HCT116 (cell line): ENCODE measurements at regions not wholly inside any gene's neighbourhood (a gene's known extent, or its start where the extent isn't known, plus 50 kb on each side); places are given as distances from the start of the nearest gene placed in this dataset.

Experiments used
- ATAC-seq: fragments of 200-7000 bp; cut with Tn5 transposase; 2 replicates; pipeline ENCODE4 v1.9.1; 2020; ENCODE audit warnings: mild to moderate bottlenecking, moderate library complexity
- BruUV-seq: library from RNA; stranded (reverse); fragments of 400-500 nt; replicated peaks from 2 replicates; lab custom pipeline; 2021; lab: Mats Ljungman, UMichigan
- CTCF ChIA-PET: fragments of 300-600 bp; sonication (Branson Sonifier 250); formaldehyde crosslinking; loops from one replicate; lab custom pipeline; 2021; ENCODE audit warnings: antibody characterized with exemption; lab: Charles Lee
- POLR2A ChIA-PET: fragments of 300-600, 350-600 bp; sonication (Branson Sonifier 250); formaldehyde crosslinking; loops from one replicate; lab custom pipeline; 2021; ENCODE audit warnings: antibody characterized with exemption; lab: Charles Lee
- RAD21 ChIA-PET, 2 experiments: fragments of 300-600 bp; sonication (Branson Sonifier 250); formaldehyde crosslinking; loops; one replicate each; lab custom pipeline; 2023; ENCODE audit warnings: low total read pairs in 2 of 2; ENCODE audit not compliant: uncharacterized antibody in 2 of 2, unreplicated experiment in 2 of 2, low non-redundant PET in 1 of 2; lab: Charles Lee
- DNase-seq: peaks from one replicate; pipeline ENCODE4 v3.0.0-alpha.2; 2010; ENCODE audit warnings: low read depth, low spot score
- H2AFZ ChIP-seq: fragments of 200-600 bp; shearing (Covaris generic), sonication (generic); 2 replicates; pipeline ENCODE4 v1.6.1; 2017; ENCODE audit warnings: low read depth, mixed run types, mixed read lengths, antibody characterized with exemption, low read length; ENCODE audit not compliant: poor library complexity, severe bottlenecking
- H3K27ac ChIP-seq: 2 replicates; pipeline ENCODE4 v1.5.1; 2012; ENCODE audit warnings: low read depth, low read length
- H3K27me3 ChIP-seq: fragments of 200-600 bp; sonication (generic); 2 replicates; pipeline ENCODE4 v1.6.1; 2016; ENCODE audit warnings: mixed run types, low read length, mixed read lengths; ENCODE audit not compliant: insufficient read depth
- H3K36me3 ChIP-seq, 2 experiments: fragments of 200-500 bp in 1 of 2; fragments of 200-600 bp in 1 of 2; sonication (Bioruptor generic) in 1 of 2; sonication (generic) in 1 of 2; 2 replicates each; pipeline versions ENCODE4 v1.5.1 to v1.6.1; 2014 to 2016; ENCODE audit warnings: low read length in 2 of 2, inconsistent platforms in 1 of 2, mixed read lengths in 1 of 2, mixed run types in 1 of 2; ENCODE audit not compliant: insufficient read depth in 2 of 2, control insufficient read depth in 1 of 2
- H3K4me1 ChIP-seq, 2 experiments: fragments of 200-600 bp in 1 of 2; sonication (generic) in 1 of 2; 2 replicates each; pipeline versions ENCODE4 v1.5.1 to v1.6.1; 2012 to 2017; ENCODE audit warnings: low read length in 2 of 2, inconsistent platforms in 1 of 2, mild to moderate bottlenecking in 1 of 2, mixed read lengths in 1 of 2, mixed run types in 1 of 2, moderate library complexity in 1 of 2; ENCODE audit not compliant: insufficient read depth in 2 of 2, control insufficient read depth in 1 of 2
- H3K4me2 ChIP-seq: fragments of 200-600 bp; sonication (generic); 2 replicates; pipeline ENCODE4 v1.6.1; 2017; ENCODE audit warnings: mixed run types, low read length, mixed read lengths
- H3K4me3 ChIP-seq, 2 experiments: fragments of 200-600 bp in 1 of 2; sonication (generic) in 1 of 2; replicated peaks in 1 of 2; 2 replicates each; pipeline ENCODE4 v1.5.1; 2011 to 2016; ENCODE audit warnings: low read length in 2 of 2, control low read depth in 1 of 2, low read depth in 1 of 2, mild to moderate bottlenecking in 1 of 2, mixed read lengths in 1 of 2, mixed run types in 1 of 2
- H3K79me2 ChIP-seq: fragments of 200-600 bp; sonication (generic); 2 replicates; pipeline ENCODE4 v1.6.1; 2017; ENCODE audit warnings: mild to moderate bottlenecking, mixed run types, low read length, moderate library complexity, mixed read lengths; ENCODE audit not compliant: insufficient read depth
- H3K9ac ChIP-seq: fragments of 200-600 bp; sonication (generic); 2 replicates; pipeline ENCODE4 v1.6.1; 2016; ENCODE audit warnings: low read length, mixed read lengths
- H3K9me2 ChIP-seq: fragments of 200-600 bp; sonication (generic), shearing (Covaris generic); 2 replicates; pipeline ENCODE4 v1.6.1; 2017; ENCODE audit warnings: mixed run types, mild to moderate bottlenecking, moderate library complexity; ENCODE audit not compliant: insufficient read depth
- H3K9me3 ChIP-seq, 2 experiments: fragments of 200-500 bp in 1 of 2; fragments of 200-600 bp in 1 of 2; sonication (Bioruptor generic) in 1 of 2; sonication (generic) in 1 of 2; 2 replicates each; pipeline ENCODE4 v1.6.1; 2014 to 2017; ENCODE audit warnings: low read length in 2 of 2, mixed read lengths in 2 of 2, inconsistent platforms in 1 of 2, low read depth in 1 of 2, mild to moderate bottlenecking in 1 of 2, mixed run types in 1 of 2, moderate library complexity in 1 of 2; ENCODE audit not compliant: control insufficient read depth in 1 of 2, insufficient read depth in 1 of 2
- H4K20me1 ChIP-seq: fragments of 200-600 bp; sonication (generic), shearing (Covaris generic); 2 replicates; pipeline ENCODE4 v1.6.1; 2017; ENCODE audit warnings: mixed run types, mild to moderate bottlenecking, moderate library complexity; ENCODE audit not compliant: insufficient read depth
- ATF3 ChIP-seq: IDR thresholded peaks from 2 replicates; pipeline ENCODE4 v1.6.1; 2012
- EZH2phosphoT487 ChIP-seq: fragments of 200-600 bp; IDR thresholded peaks from 2 replicates; pipeline ENCODE4 v1.6.1; 2018; ENCODE audit warnings: antibody characterized with exemption, borderline replicate concordance
- FOSL1 ChIP-seq: IDR thresholded peaks from 2 replicates; pipeline ENCODE4 v1.6.1; 2012; ENCODE audit warnings: low read depth
- POLR2AphosphoS5 ChIP-seq: IDR thresholded peaks from 2 replicates; pipeline ENCODE4 v1.6.1; 2011; ENCODE audit warnings: mild to moderate bottlenecking, low read depth, low read length, moderate library complexity
- RAD21 ChIP-seq: IDR thresholded peaks from 2 replicates; pipeline ENCODE4 v1.6.1; 2012; ENCODE audit warnings: low read depth, mild to moderate bottlenecking
- SRF ChIP-seq: IDR thresholded peaks from 2 replicates; pipeline ENCODE4 v1.6.1; 2012; ENCODE audit warnings: low read depth
- TCF7L2 ChIP-seq: IDR thresholded peaks from 2 replicates; pipeline ENCODE4 v1.7.0; 2011; ENCODE audit warnings: borderline replicate concordance, inconsistent platforms; ENCODE audit not compliant: insufficient read depth, insufficient read length; ENCODE audit errors: extremely low read depth
- YY1 ChIP-seq: IDR thresholded peaks from 2 replicates; pipeline ENCODE4 v1.6.1; 2011; ENCODE audit warnings: low read length, low read depth, moderate library complexity, mild to moderate bottlenecking; ENCODE audit not compliant: insufficient replicate concordance; ENCODE audit errors: extremely low read depth
- ZBTB33 ChIP-seq: IDR thresholded peaks from 2 replicates; pipeline ENCODE4 v1.6.1; 2011; ENCODE audit warnings: mild to moderate bottlenecking, low read length, moderate library complexity; ENCODE audit not compliant: insufficient replicate concordance; ENCODE audit errors: extremely low read depth
- intact Hi-C: fragments of 100-400 bp; cut with micrococcal nuclease; formaldehyde crosslinking; loops from 2 replicates; pipeline ENCODE4 v1.10.0; 2022

- no peak for ATAC-seq
- H3K79me2 ChIP-seq, result no peaks in the 10 kb centered on the region
- H3K9ac ChIP-seq, result no peak overlapping the region
- H3K9me2 ChIP-seq, result no peaks in the 10 kb centered on the region
- no peaks in the 10 kb centered on the region for H3K27me3 ChIP-seq
- H3K9me3 ChIP-seq, result no peaks in the 10 kb centered on the region
- H3K36me3 ChIP-seq, result no peaks in the 10 kb centered on the region
- no peaks in the 10 kb centered on the region for H4K20me1 ChIP-seq
- H3K4me1 ChIP-seq, result no peaks in the 10 kb centered on the region
- RAD21 ChIA-PET, result no interaction called here
- no peak overlapping the region for H3K27ac ChIP-seq
- no TSS peak for BruUV-seq
- CTCF ChIA-PET, result no interaction called here
- intact Hi-C loops, result no loop called here
- DNase-seq, result no peak
- TF ChIP-seq TCF7L2, result no peak
- no peak for TF ChIP-seq RAD21
- no peak for TF ChIP-seq SRF
- no peak for TF ChIP-seq ZBTB33
- TF ChIP-seq ATF3, result no peak
- TF ChIP-seq EZH2phosphoT487, result no peak
- TF ChIP-seq POLR2AphosphoS5, result no peak
- TF ChIP-seq YY1, result no peak
- TF ChIP-seq FOSL1, result no peak
- no peak overlapping the region for H2AFZ ChIP-seq
- H3K4me2 ChIP-seq, result no peak overlapping the region
- no peak overlapping the region for H3K4me3 ChIP-seq
- POLR2A ChIA-PET, result no interaction called here
Measured at GRCh38 chr5:117456866-117457470, 882.3 kb upstream of the SEMA6A start.
